Endothelial cell of umbilical vein (primary cell): ENCODE measurements at regions not wholly inside any gene's neighbourhood (a gene's known extent, or its start where the extent isn't known, plus 50 kb on each side); places are given as distances from the start of the nearest gene placed in this dataset.
"Not testable (repeated sequence)": the region's sequence is repeated elsewhere in the genome, so short reads cannot be mapped to it uniquely, and the experiment has no call there.

Source experiments
- CTCF ChIP-seq, 2 donors: IDR thresholded peaks; 1 replicate in 1 of 2; 2 replicates in 1 of 2; pipeline ENCODE4 v1.5.1; 2011; ENCODE audit warnings: low read length in 2 of 2, mild to moderate bottlenecking in 2 of 2, moderate library complexity in 2 of 2, control low read depth in 1 of 2, inconsistent platforms in 1 of 2, low read depth in 1 of 2; ENCODE audit not compliant: insufficient read depth in 1 of 2; ENCODE audit errors: extremely low read depth in 1 of 2
- POLR2AphosphoS5 ChIP-seq: IDR thresholded peaks from 2 replicates; pipeline ENCODE4 v1.6.1; 2012; ENCODE audit warnings: low read depth, mild to moderate bottlenecking, control low read depth, low read length, moderate library complexity; ENCODE audit not compliant: insufficient read depth

DNA sequence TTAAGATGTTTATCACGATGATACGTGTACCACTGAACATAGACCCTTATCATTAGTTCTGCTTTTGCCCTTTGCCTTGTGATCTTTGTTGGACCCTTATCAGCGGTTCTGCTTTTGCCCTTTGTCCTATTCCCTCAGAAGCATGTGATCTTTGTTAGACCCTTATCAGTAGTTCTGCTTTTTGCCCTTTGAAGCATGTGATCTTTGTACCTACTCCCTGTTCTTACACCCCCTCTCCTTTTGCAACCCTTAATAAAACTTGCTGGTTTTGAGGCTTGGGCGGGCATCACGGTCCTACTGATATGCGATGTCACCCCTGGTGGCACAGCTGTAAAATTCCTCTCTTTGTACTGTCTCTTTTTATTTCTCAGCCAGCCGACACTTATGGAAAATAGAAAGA is 117.0 kb downstream of the SDHAF3 start:
- TF ChIP-seq CTCF (IDR thresholded peaks at IDR 0.05; ENCODE audit: extremely low read depth in 1 of 2, insufficient read depth in 1 of 2, low read depth in 1 of 2, low read length in 2 of 2); POLR2AphosphoS5: not testable (repeated sequence)
